Fibroblast of skin of abdomen (primary cell): ENCODE measurements at regions not wholly inside any gene's neighbourhood (a gene's known extent, or its start where the extent isn't known, plus 50 kb on each side); places are given as distances from the start of the nearest gene placed in this dataset.

Source experiments
- DNase-seq: peaks from one replicate; pipeline ENCODE4 v3.0.0-alpha.2; 2013

DNA sequence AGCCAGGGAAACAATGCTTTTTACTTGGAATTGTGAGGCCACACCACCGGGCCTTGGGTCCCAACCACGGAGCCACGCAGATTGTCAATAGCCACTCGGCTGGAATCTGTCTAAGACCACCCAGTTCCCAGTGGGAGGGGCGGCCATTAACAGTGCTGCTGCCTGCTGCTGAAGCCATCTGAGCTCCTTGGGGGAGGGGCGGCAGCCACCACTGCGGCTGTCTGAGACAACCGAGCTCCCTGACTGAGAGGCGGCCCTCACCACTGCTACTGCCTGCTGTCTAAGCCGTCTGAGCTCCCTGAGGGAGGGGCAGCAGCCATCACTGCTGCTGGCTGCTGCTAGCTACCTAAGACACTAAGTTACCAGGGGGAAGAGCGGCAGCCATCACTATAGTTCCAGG, 64.3 kb downstream of the DMRTA2 start:
- no peak for DNase-seq

DNA sequence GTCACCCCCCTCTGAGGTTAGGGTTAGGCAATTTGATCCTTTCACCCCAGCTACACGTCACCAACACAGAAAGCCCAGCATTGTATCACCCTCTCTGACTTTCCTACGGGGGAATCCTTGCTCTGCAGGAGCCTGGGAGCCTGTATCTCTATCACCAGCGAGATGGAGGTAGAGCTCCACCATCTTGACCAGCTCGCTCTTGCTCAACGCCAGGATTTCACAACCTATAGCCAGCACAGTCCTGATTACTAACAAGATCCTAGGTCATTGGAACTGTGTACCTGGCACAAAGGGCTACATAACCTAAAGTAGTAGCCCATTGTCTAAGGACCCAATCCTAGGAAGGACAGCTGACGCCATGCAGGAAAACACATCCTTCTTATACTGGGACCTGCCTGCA, 66.1 kb downstream of the DMRTA2 start:
- no peak for DNase-seq

- no peak for DNase-seq
Observed at GRCh38 chr1:50354813-50355212, 68.4 kb downstream of the DMRTA2 start.

DNA sequence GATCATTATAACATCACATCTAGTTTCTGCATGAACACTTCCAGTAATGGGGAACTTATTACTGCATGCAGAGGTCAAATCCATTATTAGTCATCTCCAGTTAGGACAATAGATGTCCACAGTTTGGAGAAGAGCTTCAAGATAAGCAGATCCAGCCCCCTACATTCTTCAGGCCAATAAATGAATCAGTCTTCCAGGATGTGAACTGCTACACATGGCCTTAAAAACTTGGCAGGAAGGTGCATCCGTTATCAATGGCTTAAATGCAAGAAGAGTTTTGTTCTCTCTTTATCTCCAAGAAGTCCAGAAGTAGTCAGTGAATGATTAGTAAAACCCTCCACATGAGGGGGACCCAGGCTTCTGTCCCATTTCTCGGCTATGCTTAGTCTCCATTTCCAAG, 70.8 kb downstream of the DMRTA2 start:
- no peak for DNase-seq

- no peak for DNase-seq
Observed at GRCh38 chr1:50350868-50351267, 72.4 kb downstream of the DMRTA2 start.

- no peak for DNase-seq
Observed at GRCh38 chr1:50350421-50350820, 72.8 kb downstream of the DMRTA2 start.

DNA sequence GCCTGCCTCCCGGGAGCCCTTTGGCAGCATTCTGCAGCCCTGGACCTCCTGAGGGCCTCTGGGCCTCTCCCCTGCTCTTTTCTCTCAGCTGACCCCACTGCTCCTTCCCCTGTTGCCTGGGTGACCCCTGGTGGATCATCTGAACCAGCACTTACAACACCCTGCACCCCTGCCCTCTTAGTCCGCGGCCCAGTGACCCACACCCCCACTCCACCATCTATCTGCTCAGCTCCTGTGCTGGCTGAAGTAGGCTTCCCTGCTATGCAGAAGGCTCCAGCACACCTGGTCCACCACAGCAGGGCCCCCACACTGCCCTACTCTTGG, 74.0 kb downstream of the DMRTA2 start:
- no peak for DNase-seq

DNA sequence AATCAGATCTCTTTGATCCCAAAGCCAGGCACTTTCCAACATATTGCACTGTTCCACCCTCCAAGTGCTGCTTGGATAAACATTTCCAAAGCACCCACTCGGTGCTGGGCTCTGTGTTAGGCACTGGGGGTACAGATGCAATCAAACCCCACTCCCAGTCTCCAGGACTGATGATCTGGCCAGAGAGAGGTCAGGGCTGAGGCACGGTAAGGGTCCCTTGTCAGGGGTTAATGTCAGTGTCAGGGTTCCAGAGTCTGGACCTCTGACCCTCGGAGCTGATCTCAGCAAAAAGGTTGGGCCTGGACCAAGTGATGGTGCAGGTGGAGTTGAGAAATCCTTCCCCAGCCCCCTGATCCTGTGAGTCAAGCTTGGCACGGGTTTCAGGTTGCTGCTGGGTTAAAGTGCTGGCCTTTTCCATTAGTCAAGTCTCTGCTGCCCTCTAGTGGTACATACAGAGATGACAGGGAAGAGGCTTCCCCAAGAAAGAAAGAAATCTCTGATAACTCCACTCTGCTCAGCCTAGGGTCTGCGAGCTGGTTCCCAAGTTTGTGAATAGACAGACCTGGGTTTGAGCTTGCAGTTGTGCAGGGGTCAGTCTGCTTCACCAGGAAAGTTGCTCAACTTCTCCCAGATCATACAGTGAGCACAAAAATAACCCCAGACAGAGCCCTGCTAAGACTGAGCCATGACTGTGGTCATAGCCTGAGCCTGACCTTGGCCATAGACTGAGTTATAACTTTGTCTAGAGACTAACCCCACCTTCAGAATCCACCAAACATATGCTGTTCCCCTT, 74.6 kb downstream of the DMRTA2 start:
- peak; percentile 68 for DNase-seq

GRCh38 chr1:50347933-50348332, 75.3 kb downstream of the DMRTA2 start:
- DNase-seq, result no peak

- no peak for DNase-seq
Observed at GRCh38 chr1:50346621-50347020, 76.6 kb downstream of the DMRTA2 start.

GRCh38 chr1:50343323-50343722, 79.9 kb downstream of the DMRTA2 start:
- DNase-seq, result no peak

GRCh38 chr1:50342525-50342924, 80.7 kb downstream of the DMRTA2 start:
- DNase-seq, result no peak

- no peak for DNase-seq
Observed at GRCh38 chr1:50335036-50335435, 88.2 kb downstream of the DMRTA2 start.

- DNase-seq, result peak; percentile 29
Observed at GRCh38 chr1:50333595-50333974, 89.7 kb downstream of the DMRTA2 start.

GRCh38 chr1:50332941-50333594, 90.2 kb downstream of the DMRTA2 start:
- DNase-seq, result peak; percentile 48

DNA sequence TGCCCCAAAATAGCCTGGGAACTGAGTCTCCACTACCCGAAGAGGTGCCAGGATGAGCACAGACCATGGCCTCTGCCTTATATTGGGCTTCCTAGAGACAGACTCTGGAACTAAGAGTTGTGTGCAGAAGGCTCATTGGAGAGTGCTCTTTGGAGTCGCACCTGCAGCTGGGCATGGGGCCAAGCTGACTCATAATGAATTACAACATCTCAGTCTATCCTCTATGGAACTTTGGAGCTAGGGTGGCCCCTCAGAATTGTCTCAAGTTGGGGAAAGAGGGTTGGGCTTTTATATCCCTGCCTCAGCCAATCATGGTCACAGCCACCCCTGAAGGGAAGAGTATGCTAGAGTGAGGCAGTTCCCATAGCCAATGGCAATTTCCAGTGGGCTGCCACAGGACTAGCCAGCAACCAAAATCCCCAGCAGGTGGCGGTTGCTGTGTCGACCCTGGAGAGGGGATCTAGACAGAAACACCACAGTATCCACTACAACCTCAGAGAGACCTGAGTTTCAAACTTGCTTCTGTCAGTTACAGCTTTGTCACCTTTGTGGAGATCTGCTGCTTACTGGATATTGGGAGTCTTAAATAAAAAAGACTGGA, 93.8 kb downstream of the DMRTA2 start:
- DNase-seq, result no peak

GRCh38 chr1:50328552-50328951, 94.7 kb downstream of the DMRTA2 start:
- no peak for DNase-seq

DNA sequence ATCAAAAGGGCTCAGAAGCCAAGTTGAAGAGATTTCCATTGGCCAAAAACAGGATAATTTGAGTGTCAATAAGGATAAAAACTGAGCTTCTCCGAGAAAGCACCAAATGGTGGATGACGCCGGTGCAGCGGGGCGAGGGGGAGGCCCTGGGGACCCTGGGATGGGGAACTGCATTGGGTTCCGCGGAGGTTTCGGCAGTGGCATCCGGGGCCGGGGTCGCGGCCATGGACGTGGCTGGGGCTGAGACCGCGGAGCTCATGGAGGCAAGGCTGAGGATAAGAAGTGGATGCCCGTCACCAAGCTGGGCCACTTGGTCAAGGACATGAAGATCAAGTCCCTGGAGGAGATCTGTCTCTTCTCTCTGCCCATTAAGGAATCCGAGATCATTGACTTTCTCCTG, 97.2 kb downstream of the DMRTA2 start:
- DNase-seq, result no peak

GRCh38 chr1:50322579-50322978, 100.7 kb downstream of the DMRTA2 start:
- no peak for DNase-seq

DNA sequence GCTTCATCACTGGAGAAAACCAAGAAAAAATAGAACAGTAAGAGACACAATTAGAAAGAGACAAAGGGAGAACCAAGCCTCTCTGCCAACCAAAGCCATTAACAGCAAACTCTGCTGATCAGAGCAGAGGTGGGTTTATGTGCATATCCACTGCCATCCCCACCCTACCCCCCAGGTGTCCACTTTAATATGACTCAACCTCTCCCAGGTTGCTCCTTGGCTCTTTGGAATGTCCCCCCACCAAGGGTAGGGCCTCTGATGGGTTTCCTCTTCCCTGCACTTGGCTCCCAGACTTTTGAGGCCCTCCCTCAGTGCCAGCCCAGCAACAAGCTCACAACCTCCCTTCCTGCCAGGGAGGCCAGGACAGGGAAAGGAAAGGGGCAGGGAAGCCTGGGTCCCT, 104.8 kb downstream of the DMRTA2 start:
- DNase-seq, result no peak

GRCh38 chr1:50308878-50309277, 114.4 kb downstream of the DMRTA2 start:
- DNase-seq, result peak; percentile 29

- no peak for DNase-seq
Observed at GRCh38 chr1:50305808-50306207, 117.4 kb downstream of the DMRTA2 start.

DNA sequence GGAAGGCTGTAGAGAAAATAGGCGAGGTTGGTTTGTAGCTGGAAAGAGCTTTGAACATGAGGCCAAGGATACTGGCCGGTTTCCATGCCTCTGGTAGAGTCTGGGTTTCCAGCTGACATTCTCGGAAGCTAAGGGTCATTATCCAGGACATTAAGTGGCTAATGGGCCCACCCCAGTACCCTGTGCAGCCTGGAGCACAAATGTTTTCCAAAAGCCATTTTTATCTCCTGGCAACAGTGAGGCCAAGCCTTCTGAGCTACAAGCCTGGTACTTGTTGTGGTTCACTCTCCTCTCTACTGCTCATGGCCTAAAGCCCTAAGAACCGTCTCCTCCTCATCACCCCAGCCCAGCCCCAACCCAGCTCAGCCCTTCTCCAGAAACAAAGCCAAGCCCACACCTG, 122.9 kb downstream of the DMRTA2 start:
- DNase-seq, result no peak

DNA sequence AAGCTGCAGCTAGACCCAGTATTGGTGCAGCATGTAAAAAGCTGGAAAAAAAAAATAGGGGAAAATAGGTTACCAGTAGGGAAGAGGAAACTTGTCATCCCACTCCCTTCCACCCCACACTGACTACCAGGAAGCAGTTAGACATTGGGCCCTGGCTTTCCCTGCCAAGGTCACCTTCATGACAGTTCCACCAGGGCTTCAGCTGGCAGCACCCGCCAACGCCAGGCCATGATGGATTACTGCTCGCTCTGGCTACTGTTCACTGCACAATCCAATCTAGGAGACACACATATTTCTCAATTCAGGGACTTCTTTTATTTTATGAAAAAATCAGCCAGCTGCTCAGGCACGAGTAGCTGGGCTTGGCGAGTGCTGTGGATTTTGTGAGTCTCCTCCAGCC, 127.7 kb downstream of the DMRTA2 start:
- no peak for DNase-seq
